ENCODE measurements at regions not wholly inside any gene's neighbourhood (a gene's known extent, or its start where the extent isn't known, plus 50 kb on each side); places are given as distances from the start of the nearest gene placed in this dataset.

DNA sequence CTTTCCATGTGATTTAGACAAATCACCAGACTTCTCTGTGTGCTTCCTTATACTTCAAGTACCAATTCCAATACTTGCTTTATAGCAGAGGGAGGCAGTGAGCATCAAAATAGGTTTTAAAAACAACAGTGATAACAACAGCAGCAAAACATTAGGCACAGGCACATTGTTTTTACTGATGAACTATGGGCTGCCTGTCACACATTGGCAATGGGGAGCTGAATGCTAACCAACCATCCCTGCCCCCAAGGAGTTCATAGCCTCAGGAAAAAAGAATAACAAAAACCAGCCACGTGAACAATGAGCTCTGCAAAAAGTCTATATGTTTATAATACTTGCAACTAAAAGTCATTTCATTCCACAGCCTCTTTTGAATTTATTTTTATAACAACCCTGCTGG, 287.9 kb upstream of the TRIB2 start:
- TF ChIP-seq, protein P1, sequence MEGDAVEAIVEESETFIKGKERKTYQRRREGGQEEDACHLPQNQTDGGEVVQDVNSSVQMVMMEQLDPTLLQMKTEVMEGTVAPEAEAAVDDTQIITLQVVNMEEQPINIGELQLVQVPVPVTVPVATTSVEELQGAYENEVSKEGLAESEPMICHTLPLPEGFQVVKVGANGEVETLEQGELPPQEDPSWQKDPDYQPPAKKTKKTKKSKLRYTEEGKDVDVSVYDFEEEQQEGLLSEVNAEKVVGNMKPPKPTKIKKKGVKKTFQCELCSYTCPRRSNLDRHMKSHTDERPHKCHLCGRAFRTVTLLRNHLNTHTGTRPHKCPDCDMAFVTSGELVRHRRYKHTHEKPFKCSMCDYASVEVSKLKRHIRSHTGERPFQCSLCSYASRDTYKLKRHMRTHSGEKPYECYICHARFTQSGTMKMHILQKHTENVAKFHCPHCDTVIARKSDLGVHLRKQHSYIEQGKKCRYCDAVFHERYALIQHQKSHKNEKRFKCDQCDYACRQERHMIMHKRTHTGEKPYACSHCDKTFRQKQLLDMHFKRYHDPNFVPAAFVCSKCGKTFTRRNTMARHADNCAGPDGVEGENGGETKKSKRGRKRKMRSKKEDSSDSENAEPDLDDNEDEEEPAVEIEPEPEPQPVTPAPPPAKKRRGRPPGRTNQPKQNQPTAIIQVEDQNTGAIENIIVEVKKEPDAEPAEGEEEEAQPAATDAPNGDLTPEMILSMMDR (IDR thresholded peaks at IDR 0.05; ENCODE audit: insufficient read depth, low read length, poor library complexity, severe bottlenecking) = no peak
- no peak overlapping the region for H3K4me3 ChIP-seq (ENCODE audit: low read depth, low read length)
- no peaks in the 10 kb centered on the region for H3K27me3 ChIP-seq (ENCODE audit: control insufficient read depth, insufficient read depth, low read length)
- DNase-seq (ENCODE audit: low read depth) = no peak
- H3K36me3 ChIP-seq (ENCODE audit: control insufficient read depth, insufficient read depth, low read length) = no peaks in the 10 kb centered on the region

DNA sequence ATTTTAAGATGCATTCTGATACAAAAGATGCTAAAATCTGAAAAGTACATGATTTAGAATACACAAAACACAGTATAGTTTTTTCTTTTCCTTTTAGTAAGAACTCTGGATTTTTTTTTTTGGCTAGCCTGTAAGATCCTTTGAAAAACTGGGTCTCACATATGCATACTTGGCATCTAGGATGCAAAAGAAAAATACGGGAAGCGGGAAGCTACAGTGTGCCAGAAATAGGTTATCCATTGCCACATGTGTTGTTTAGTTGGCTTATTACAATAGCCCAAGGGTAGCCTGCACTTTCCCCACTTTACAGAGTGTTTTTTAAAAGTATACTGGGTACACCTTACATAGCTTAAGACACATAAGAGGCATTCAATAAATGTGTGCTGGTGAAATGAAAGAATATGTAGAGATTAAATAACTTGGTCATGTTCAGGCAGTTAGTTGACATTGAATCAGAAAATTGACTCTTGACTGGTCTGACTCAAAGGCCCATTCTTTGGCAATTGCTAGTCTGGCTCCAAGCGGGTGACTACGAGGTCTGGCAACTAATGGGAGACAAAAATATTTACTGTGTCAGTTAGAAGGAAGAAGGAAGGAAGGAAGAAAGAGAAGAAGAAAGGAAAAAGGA, 286.8 kb upstream of the TRIB2 start:
- TF ChIP-seq, protein P1 (IDR thresholded peaks at IDR 0.05; ENCODE audit: insufficient read depth, low read length, poor library complexity, severe bottlenecking) = no peak
- no peak for DNase-seq (ENCODE audit: low read depth)
- H3K36me3 ChIP-seq (ENCODE audit: control insufficient read depth, insufficient read depth, low read length) = no peaks in the 10 kb centered on the region
- H3K27me3 ChIP-seq (ENCODE audit: control insufficient read depth, insufficient read depth, low read length) = no peaks in the 10 kb centered on the region
- H3K4me3 ChIP-seq (ENCODE audit: low read depth, low read length) = no peak overlapping the region

DNA sequence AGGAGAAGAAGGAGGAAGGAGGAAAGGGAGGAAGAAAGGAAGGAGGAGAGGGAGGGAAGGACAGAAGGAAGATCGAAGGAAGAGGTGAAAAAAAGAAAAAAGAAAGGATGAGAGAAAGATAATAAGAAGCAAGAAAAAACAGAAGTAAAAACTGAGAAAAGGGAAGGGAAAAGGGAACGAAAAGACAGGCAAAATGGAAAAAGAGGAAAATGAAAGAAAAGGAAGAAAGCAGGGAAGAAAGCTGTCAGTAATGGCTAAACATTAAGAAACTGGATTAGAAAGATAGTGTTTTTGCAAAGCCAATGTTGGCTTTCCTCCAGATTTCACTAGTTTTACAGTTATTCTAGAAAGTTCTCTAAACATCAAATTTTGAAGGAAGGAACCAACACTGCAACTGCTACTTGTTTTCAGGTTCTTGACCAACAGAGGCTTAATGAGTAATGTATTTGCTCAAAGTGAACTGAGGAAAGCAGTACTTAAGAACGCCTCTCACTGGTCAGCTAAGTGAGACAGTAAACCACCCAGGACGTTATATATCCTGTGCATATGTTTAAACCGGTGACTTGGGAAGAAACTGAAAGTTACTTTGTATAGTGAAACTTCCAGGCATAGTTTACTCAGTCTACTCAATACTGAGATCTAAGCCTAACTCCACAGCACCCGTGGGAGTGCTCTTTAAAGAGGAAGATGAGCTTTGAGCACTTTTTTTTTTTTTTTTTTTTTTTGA, 286.2 kb upstream of the TRIB2 start:
- no peaks in the 10 kb centered on the region for H3K36me3 ChIP-seq (ENCODE audit: control insufficient read depth, insufficient read depth, low read length)
- H3K27me3 ChIP-seq (ENCODE audit: control insufficient read depth, insufficient read depth, low read length) = no peaks in the 10 kb centered on the region
- no peak overlapping the region for H3K4me3 ChIP-seq (ENCODE audit: low read depth, low read length)
- no peak for DNase-seq (ENCODE audit: low read depth)
- TF ChIP-seq, protein P1 (IDR thresholded peaks at IDR 0.05; ENCODE audit: insufficient read depth, low read length, poor library complexity, severe bottlenecking) = no peak

DNA sequence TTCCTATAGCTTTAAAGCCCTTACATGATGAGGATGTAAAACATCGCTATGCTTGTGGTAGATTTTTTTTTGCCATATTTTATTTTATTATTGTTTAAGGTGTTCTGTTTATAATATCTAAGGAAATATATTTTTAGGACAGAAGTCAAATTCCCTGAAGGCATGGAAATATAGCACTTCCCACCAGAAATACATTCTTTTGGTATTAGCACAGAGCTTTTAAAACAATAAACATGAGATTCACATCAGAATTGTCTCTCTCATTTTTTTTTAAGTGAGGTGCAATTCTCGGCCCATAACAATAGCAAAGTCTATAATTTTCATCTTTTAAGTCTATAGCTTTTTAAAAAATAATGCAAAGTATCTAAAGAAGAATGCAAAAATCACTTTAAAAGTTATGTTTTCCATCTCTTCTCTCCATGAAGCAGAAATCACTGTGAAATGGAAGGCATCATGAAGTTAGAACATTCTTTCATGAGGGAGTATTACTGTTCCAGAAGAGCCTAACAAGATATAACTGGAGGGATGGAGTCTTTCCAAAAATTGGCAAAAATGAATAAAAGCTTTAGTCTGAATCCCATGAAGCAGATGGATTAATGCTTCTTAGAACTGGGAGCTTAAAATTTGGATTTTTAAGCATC, 283.6 kb upstream of the TRIB2 start:
- no peaks in the 10 kb centered on the region for H3K27me3 ChIP-seq (ENCODE audit: control insufficient read depth, insufficient read depth, low read length)
- H3K4me3 ChIP-seq (ENCODE audit: low read depth, low read length) = no peak overlapping the region
- no peak for DNase-seq (ENCODE audit: low read depth)
- H3K36me3 ChIP-seq (ENCODE audit: control insufficient read depth, insufficient read depth, low read length) = no peaks in the 10 kb centered on the region
- TF ChIP-seq, protein P1 (IDR thresholded peaks at IDR 0.05; ENCODE audit: insufficient read depth, low read length, poor library complexity, severe bottlenecking) = no peak

DNA sequence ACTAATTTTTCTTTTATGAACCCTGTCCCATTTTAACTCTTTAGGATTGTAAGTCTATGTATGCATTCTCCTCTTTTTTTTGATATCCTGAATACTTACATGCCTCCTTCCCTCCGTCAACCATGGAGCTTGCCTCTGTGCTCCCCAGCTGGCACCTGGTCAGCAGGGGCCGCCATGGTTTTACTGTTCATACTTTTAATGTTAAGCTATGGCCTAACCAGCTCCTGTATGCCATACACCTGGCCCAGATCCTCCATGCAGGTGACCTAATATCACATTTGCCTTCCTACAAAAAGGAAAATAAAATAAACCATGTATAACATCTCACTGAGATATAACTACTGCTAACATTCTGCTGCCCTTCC, 283.1 kb upstream of the TRIB2 start:
- TF ChIP-seq, protein P1 (IDR thresholded peaks at IDR 0.05; ENCODE audit: insufficient read depth, low read length, poor library complexity, severe bottlenecking) = peak; percentile 4
- Histone ChIP-seq H3K27me3 (ENCODE audit: control insufficient read depth, insufficient read depth, low read length) (no peaks in the 10 kb centered on the region), H3K4me3 (ENCODE audit: low read depth, low read length) (no peak overlapping the region), H3K36me3 (ENCODE audit: control insufficient read depth, insufficient read depth, low read length) (no peaks in the 10 kb centered on the region)
- no peak for DNase-seq (ENCODE audit: low read depth)
